ENCODE measurements at regions not wholly inside any gene's neighbourhood (a gene's known extent, or its start where the extent isn't known, plus 50 kb on each side); places are given as distances from the start of the nearest gene placed in this dataset.
"Not testable (repeated sequence)": the region's sequence is repeated elsewhere in the genome, so short reads cannot be mapped to it uniquely, and the experiment has no call there.

- DNase-seq = no peak
Measured at GRCh38 chr3:16770021-16770420, 114.7 kb upstream of the PLCL2 start.

GRCh38 chr3:16770792-16771191 lies 114.0 kb upstream of the PLCL2 start:
- DNase-seq = no peak

DNA sequence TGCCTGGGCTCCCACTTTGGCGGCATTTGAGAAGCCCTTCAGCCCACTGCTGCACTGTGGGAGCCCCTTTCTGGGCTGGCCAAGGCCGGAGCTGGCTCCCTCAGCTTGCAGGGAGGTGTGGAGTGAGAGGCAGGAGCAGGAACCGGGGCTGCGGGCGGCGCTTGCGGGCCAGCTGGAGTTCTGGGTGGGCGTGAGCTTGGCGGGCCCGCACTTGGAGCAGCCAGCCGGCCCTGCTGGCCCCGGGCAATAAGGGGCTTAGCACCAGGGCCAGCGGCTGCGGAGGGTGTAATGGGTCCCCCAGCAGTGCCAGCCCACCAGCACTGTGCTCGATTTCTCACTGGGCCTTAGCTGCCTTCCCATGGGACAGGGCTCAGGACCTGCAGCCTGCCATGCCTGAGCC lies 111.2 kb upstream of the PLCL2 start:
- DNase-seq = not testable (repeated sequence)

DNA sequence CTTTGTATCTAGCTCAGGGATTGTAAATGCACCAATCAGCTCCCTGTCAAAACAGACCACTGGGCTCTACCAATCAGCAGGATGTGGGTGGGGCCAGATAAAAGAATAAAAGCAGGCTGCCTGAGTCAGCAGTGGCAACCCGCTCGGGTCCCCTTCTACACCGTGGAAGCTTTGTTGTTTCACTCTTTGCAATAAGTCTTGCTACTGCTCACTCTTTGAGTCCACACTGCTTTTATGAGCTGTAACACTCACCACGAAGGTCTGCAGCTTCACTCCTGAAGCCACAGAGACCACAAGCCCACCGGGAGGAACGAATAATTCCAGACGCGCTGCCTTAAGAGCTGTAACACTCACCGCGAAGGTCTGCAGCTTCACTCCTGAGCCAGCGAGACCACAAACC lies 110.2 kb upstream of the PLCL2 start:
- DNase-seq = not testable (repeated sequence)

GRCh38 chr3:16784973-16785372 lies 99.8 kb upstream of the PLCL2 start:
- no peak for DNase-seq

- no peak for DNase-seq
Measured at GRCh38 chr3:16785465-16785864, 99.3 kb upstream of the PLCL2 start.

DNA sequence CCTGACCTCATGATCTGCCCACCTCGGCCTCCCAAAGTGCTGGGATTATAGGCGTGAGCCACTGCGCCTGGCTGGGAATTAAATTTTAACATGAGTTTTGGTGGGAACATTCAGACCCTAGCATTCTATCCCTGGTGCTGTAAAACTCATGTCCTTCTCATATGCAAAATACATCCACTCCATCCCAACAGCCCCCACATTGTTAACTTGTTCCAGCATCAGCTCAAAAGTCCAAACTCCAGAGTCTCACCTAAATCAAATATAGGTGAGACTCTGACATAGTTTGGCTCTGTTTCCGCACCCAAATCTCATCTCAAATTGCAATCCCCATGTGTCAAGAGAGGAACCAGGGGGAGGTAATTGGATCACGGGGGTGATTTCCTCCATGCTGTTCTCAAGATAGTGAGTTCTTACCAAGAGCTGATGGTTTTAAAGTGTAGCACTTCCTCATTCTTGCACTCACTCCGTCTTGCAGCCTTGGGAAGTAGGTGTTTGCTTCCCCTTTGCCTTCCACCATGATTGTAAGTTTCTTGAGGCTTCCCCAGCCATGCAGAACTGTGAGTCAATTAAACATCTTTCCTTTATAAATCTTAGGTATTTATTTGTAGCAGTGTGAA lies 96.2 kb upstream of the PLCL2 start:
- no peak for DNase-seq

DNA sequence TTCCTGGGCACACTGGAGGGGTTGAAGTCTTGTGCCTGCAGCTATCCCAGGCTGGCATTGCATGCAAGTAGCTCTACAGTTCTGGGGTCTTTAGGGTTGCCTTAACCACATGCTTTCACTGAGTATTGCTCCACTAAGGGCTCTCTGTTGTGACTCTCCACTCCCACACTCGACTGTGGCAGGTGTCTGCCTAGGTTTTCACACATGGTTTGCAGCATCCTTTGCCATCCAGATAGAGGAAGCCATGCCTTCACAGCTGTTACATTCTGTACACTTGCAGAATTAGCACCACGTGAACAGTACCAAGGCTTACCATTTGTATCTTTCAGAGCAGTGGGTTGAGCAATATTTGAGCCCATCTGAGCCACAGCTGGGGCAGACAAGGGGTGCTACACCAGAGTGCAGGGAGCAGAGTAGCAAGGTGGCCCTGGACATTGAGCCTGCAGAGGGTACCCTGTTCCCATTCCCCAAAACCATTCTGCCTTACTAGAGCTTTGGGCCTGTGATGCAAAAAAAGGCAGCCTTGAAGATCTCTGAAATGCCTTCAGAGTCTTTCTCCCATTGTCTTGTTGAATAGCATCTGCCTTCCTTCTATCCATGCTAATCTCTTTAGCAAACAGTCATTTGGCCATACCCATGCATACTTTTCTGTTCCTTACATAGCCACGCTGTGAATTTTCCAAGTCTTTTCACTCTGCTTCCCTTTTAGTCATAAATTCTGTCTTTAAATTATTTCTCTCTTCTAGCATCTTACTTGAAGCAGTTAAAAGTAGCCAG lies 95.2 kb upstream of the PLCL2 start:
- DNase-seq = no peak

DNA sequence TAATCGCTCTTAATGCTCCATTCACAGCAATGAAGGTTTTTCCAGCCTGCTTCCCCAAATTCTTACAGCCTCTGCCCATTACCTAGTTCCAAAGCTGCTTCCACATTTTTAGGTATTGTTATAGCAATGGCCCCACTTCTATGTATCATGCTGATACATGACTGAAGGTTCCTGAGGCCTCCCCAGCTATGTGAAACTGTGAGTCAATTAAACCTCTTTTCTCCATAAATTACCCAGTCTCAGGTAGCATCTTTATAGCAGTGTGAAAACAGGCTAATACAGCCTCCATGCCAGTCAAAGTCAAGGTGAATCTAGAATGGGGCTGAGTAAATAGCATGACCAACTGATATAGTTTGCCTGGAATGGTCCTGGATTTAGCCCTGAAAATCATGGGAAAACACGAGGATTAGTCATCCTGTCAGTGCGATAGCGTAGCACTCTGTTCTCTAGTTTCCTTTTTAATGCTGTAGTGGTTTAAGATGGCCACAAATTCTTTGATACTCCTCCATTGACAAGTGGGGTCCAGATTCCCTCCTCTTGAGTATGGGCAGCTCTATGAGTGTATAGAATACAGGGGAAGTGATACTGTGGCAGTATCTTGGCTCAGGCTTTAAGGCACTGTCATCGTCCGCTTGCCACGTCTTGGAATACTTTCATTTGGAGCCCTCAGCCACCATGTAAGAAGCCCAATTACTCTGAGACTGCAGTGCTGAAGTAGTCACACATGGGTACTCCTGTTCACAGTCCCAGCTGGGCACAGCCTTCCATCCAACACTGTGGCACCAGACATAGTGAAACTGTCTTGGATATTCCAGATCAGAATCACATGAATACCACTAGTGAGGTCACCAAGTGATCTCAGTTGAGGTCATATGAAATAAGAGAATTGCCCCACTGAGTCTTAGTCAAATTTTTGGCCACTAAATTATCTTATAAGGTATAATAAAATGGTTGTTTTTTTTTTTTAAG lies 94.0 kb upstream of the PLCL2 start:
- no peak for DNase-seq

- no peak for DNase-seq
Measured at GRCh38 chr3:16793321-16793720, 91.4 kb upstream of the PLCL2 start.

- DNase-seq = no peak
Measured at GRCh38 chr3:16794257-16794656, 90.5 kb upstream of the PLCL2 start.

GRCh38 chr3:16795581-16795980 lies 89.2 kb upstream of the PLCL2 start:
- DNase-seq = no peak

DNA sequence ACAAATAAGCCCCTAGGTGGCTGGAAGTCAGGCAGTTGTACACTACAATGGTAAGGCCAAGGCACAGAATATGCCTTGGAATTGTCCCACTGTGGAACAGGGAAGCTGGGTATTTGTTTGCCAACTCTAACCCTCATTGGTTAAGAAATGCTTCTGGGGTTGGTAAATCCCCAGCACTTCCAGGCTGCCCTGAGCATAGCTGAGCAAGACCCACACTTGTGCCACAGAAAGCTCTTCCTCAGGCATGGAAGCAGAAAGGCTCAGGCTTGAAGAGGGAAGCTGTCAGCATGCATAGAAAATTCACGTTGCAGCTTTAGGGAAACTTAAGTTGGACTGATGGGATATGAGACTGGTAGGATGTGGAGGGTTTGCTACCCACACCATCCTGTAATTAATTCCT lies 86.9 kb upstream of the PLCL2 start:
- no peak for DNase-seq

- DNase-seq = no peak
Measured at GRCh38 chr3:16798738-16799137, 86.0 kb upstream of the PLCL2 start.

- DNase-seq = no peak
Measured at GRCh38 chr3:16800361-16800760, 84.4 kb upstream of the PLCL2 start.

GRCh38 chr3:16801223-16801622 lies 83.5 kb upstream of the PLCL2 start:
- no peak for DNase-seq

DNA sequence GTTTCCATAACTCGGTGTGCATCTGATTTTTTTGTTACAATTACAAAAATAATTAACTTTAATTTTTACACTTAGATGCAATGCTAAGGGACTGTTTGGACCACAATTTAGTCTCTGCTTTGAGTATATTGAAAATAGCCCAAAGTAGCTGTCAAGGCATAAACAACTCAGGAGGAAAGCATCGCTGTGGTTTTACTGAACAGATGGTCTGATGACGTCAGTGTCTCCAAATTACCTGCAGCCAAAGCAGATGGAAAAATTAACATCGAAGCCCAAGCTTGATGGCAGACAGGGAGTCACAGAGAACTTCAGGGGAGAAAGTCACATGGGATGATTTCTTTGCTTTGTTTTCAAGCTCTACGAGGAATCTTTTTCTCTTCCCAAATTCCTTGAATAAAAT lies 83.1 kb upstream of the PLCL2 start:
- DNase-seq = peak; percentile 60

DNA sequence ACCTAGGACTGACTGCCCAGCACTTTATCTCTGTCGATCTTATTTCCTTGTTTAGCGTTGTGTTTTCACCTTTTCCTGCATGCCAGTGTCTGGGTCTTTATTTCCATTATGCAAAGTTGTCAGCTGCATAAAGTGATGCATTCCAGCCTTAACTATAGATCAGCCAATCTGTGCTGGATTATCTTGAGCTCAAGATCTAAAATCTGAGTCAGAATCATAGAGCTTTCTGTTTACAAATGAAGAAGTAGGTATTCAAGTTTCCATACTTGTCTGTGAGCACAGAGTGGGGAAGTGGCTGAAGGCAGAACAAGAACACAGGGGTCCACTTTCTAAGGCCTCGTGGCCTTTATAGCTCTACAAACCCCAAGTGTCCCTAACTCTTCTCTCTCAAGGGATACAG lies 82.4 kb upstream of the PLCL2 start:
- DNase-seq = peak; percentile 17

- no peak for DNase-seq
Measured at GRCh38 chr3:16803019-16803418, 81.7 kb upstream of the PLCL2 start.

GRCh38 chr3:16807391-16807790 lies 77.4 kb upstream of the PLCL2 start:
- no peak for DNase-seq

DNA sequence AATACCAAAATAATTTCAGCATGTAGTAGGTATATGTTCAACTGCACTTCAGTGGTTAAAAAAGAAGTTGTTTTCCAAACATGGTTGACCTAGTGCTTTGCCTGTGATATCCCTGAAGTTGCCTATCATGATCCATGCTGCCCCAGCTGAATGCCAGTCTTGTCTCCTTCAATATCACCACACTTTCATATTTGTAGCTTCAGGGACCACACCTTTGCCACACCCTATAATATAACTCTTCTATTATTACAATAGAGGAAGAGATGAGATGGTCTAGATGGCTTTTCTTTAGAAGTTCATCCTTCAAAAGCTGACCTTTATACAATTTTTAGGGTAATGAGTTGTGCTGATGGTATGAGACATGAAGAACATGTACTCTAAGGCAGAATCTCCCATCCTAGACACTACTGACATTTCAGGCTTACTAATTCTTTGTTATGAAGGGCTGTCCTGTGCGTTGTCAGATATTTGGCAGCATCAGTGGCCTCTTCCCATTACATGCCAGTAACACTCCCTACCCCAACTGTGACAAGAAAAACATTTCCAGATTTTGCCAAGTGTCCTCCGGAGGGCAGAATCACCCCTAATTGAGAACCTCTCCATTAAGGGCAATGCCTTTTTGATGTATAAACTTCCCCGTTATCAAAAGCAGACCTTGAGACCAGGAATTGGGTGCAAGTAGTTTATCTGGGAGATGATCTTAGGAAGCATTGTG lies 76.2 kb upstream of the PLCL2 start:
- no peak for DNase-seq

GRCh38 chr3:16809482-16809881 lies 75.3 kb upstream of the PLCL2 start:
- DNase-seq = no peak

GRCh38 chr3:16809993-16810392 lies 74.8 kb upstream of the PLCL2 start:
- DNase-seq = no peak

Data from eye (tissue), 1 donor.